GM20000 (cell line): ENCODE measurements at regions not wholly inside any gene's neighbourhood (a gene's known extent, or its start where the extent isn't known, plus 50 kb on each side); places are given as distances from the start of the nearest gene placed in this dataset.

Experiments used
- DNase-seq: peaks from one replicate; pipeline ENCODE4 v3.0.0; 2012; ENCODE audit warnings: low spot score
- TF ChIP-seq, protein P1 (sequence below): IDR thresholded peaks from 2 replicates; pipeline ENCODE4 v1.5.1; 2012; ENCODE audit warnings: mild to moderate bottlenecking, control low read depth; ENCODE audit errors: extremely low read depth, missing control alignments

GRCh38 chr17:54836723-54837462, 63.8 kb upstream of the TOM1L1 start:
- no peak for DNase-seq
- TF ChIP-seq, protein P1, sequence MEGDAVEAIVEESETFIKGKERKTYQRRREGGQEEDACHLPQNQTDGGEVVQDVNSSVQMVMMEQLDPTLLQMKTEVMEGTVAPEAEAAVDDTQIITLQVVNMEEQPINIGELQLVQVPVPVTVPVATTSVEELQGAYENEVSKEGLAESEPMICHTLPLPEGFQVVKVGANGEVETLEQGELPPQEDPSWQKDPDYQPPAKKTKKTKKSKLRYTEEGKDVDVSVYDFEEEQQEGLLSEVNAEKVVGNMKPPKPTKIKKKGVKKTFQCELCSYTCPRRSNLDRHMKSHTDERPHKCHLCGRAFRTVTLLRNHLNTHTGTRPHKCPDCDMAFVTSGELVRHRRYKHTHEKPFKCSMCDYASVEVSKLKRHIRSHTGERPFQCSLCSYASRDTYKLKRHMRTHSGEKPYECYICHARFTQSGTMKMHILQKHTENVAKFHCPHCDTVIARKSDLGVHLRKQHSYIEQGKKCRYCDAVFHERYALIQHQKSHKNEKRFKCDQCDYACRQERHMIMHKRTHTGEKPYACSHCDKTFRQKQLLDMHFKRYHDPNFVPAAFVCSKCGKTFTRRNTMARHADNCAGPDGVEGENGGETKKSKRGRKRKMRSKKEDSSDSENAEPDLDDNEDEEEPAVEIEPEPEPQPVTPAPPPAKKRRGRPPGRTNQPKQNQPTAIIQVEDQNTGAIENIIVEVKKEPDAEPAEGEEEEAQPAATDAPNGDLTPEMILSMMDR: no peak

DNA sequence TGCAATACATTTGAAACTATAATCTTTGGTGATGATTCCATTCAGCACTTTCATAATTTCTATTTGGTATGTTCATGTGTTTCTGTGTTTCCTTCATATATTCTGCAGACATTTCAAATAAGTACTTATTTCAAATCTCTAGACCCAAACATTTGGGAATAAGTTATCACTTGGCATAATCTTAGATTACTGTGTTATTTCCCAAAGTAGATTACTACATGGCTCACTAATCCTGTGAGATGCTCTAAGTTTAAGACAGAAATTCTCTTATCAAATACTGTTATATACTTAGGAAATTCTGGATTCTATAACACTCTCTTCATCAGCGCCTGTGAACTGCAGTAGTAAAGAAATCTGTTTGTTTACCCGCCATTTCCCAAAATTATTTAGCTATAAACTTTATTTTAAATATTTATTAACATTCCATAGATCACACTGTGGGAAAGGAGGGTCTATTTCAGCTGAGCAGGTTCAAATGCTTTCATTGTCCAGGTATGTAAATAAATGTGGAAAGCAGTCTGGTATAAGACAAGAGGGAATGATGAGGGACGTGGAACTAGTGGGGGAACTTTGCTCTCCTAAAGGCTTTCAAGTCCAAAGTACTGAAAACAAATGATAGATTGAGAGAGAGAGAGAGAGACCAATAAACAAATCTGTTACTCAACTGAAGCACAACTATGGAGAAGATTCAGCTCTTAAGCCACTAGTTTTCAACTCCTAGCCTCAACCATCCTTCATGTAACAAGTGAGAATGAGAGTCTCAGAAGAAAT, 61.8 kb upstream of the TOM1L1 start:
- no peak for DNase-seq
- TF ChIP-seq, protein P1: no peak

DNA sequence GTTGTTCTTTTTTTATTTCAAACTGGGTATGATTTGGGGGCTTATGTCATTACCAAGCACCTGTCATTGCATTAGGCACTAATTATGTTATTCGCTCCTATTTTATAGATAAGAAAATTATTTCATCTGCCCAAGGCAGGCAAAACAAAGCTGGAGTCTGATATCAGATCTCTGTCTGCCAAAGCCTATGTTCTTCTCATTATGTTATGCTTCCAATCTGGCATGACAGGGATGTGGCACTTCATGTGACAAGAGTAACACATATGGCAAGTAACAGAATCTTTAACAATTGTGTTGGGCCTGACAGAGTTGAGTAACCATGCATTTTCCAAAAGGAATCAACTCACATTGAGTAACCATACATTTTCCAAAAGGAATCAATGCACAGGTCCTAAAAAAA, 61.2 kb upstream of the TOM1L1 start:
- no peak for DNase-seq
- TF ChIP-seq, protein P1: no peak

DNA sequence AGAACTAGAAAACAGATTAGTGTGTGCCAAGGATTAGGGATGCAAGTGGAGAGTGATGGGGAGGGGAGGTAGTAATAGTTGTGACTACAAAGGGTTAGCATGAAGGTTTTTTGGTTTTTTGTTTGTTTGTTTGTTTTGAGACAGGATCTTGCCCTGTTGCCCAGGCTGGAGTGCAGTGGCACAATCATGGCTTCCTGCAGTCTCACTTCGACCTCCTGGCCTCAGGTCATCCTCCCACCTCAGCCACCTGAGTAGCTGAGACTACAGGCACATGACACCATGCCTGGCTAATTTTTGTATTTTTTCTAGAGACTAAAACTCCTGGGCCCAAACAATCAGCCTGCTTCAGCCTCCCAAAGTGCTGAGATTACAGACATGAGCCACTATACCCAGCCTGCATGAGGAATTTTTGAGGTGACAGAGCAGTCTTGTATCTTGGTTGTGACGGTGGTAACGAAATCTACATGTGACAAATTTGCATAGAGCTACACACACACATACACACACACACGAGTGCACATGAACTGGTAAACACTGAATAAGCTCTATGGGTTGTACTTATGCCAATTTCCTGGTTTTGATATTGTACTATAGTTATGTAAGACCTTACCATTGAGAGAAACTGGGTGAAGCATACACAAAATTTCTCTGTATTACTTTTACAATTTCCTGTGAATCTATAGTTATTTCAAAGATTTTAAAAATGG, 59.6 kb upstream of the TOM1L1 start:
- TF ChIP-seq, protein P1: no peak
- DNase-seq: no peak

DNA sequence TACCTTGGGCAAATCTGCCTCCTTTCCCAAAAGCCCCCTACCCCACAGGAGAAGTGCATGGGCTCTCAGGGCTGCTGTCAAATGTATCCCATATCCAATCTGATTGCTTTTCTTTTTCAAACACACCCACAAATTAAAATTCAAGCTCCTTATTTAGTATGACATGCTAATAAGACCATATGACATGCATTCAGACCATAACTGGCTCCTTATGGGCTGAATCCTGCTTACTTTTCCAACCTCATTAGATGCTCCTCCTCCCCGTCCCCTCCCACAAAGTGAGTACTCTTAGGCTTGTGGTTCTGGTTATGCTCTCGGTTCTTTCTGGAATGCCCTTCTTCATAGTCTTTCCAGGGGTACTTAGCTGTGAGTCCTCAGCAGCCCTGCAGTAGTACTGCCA, 59.0 kb upstream of the TOM1L1 start:
- no peak for DNase-seq
- TF ChIP-seq, protein P1: no peak

DNA sequence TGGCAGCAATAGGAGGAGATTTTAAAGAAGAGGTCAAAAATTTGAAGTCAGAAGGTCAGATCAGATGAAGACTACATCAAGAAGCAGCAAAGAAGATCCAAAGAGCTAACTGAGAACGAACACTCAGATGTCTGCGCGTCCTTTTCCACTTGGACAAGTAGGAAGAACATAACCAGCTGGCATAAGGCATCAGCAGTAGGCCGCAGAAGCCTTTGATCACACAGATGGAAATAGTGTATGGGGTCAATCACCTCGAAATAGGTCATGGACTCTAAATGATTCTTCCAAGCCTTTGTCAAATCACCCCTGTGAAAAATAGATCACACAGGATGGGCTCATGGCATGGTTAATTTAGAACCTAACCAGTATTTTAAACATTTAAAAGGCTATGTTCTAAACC, 56.4 kb upstream of the TOM1L1 start:
- TF ChIP-seq, protein P1: no peak
- DNase-seq: no peak
